K562 (cell line): ENCODE measurements at regions not wholly inside any gene's neighbourhood (a gene's known extent, or its start where the extent isn't known, plus 50 kb on each side); places are given as distances from the start of the nearest gene placed in this dataset.

Experiments
- CBFB ChIP-seq: sonication (generic); formaldehyde crosslinking; IDR thresholded peaks from 2 replicates; pipeline ENCODE4 v1.4.0; 2020; ENCODE audit warnings: mild to moderate bottlenecking, missing genetic modification reagents
- CREB1 ChIP-seq, 2 experiments: sonication (generic) in 1 of 2; formaldehyde crosslinking in 1 of 2; IDR thresholded peaks; 2 replicates each; pipeline versions ENCODE4 v1.6.1 to v1.8.0; 2012 to 2022; ENCODE audit warnings: inconsistent platforms in 1 of 2, mild to moderate bottlenecking in 1 of 2, missing genetic modification reagents in 1 of 2, moderate library complexity in 1 of 2
- FOXA3 ChIP-seq, 2 experiments: fragments of 450-650 bp in 1 of 2; sonication (generic) in 1 of 2; formaldehyde crosslinking; IDR thresholded peaks in 1 of 2; conservative IDR thresholded peaks in 1 of 2; 2 replicates each; pipeline versions ENCODE4 v1.4.0 to v1.8.0; 2020 to 2022; ENCODE audit warnings: mild to moderate bottlenecking in 2 of 2, missing genetic modification reagents in 1 of 2
- FOXK2 ChIP-seq, 2 experiments: fragments of 450-650 bp; IDR thresholded peaks in 1 of 2; conservative IDR thresholded peaks in 1 of 2; 2 replicates each; pipeline ENCODE4 v1.6.1; 2016; ENCODE audit warnings: low read depth in 2 of 2, mild to moderate bottlenecking in 1 of 2
- GTF2E2 ChIP-seq: fragments of 200-800 bp; sonication (Bioruptor generic); IDR thresholded peaks from 2 replicates; pipeline ENCODE4 v1.6.1; 2016; ENCODE audit warnings: missing genetic modification characterization, missing compliant biosample characterization
- SMC3 ChIP-seq: conservative IDR thresholded peaks from 2 replicates; pipeline ENCODE4 v1.6.1; 2011; ENCODE audit warnings: low read depth, low read length, improper control_type of control experiment; ENCODE audit not compliant: insufficient read depth
- TRIM28 ChIP-seq: fragments of 450-650 bp; IDR thresholded peaks from 2 replicates; pipeline ENCODE4 v1.6.1; 2017
- TF ChIP-seq, protein P1 (sequence below), 2 experiments: fragments of 450-650 bp; formaldehyde crosslinking in 1 of 2; IDR thresholded peaks; 2 replicates each; pipeline versions ENCODE4 v1.4.0 to v1.6.1; 2014 to 2020; ENCODE audit warnings: mild to moderate bottlenecking in 2 of 2, borderline replicate concordance in 1 of 2, low read depth in 1 of 2
- TF ChIP-seq, protein P2 (sequence below): IDR thresholded peaks from 2 replicates; pipeline ENCODE4 v1.6.1; 2016; ENCODE audit warnings: missing genetic modification characterization, missing compliant biosample characterization
- TF ChIP-seq, protein P3 (sequence below), 3 experiments: IDR thresholded peaks in 2 of 3; conservative IDR thresholded peaks in 1 of 3; 2 replicates each; pipeline ENCODE4 v1.5.1; 2011 to 2012; ENCODE audit warnings: low read length in 3 of 3, mild to moderate bottlenecking in 3 of 3, control low read depth in 2 of 3, improper control_type of control experiment in 1 of 3, inconsistent platforms in 1 of 3, low read depth in 1 of 3, mixed read lengths in 1 of 3, moderate library complexity in 1 of 3; ENCODE audit not compliant: insufficient read depth in 2 of 3
- TF ChIP-seq, protein P4 (sequence below): fragments of 250-450 bp; sonication (Bioruptor Pico); IDR thresholded peaks from 2 replicates; pipeline ENCODE4 v1.8.0; 2022; ENCODE audit warnings: moderate library complexity, mild to moderate bottlenecking, inconsistent platforms
- TF ChIP-seq, protein P5 (sequence below): fragments of 250-450 bp; sonication (Bioruptor Pico); IDR thresholded peaks from 2 replicates; pipeline ENCODE4 v1.4.0; 2020

DNA sequence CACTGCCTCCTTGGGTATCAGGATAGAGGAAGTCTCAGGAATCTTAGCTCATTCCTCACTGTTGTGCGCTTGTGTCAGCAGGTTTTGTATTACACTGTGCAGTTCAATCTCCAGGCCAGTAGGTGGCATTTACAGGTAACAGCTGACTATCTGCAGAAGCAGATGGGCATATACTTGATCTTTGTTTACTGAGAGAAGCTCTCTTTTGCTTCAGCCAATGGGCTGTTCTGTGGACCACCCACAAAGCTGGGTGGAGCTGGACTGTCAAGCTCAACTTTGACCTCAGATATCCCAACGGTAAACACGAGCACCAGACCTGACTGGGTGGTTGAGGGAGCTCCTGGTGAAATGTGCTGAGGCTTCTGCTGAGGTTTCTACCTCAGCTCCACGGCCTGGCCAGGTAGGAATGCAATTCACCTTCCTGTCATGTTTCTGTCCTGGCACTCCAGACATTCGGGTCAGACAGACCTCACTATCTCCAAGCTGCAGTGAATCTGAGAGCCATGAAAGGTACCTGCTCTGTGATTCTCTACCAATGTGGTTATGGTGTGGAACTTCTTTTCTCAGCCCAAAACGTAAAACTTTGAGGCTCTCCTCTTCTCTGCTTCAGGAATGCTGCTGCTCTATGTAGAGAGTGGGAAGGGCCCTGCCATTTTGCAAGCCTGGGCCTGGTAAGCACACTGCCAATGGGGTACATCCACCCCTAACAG, 167.9 kb upstream of the ACTBL2 start (continued):
- TF ChIP-seq, protein P1, sequence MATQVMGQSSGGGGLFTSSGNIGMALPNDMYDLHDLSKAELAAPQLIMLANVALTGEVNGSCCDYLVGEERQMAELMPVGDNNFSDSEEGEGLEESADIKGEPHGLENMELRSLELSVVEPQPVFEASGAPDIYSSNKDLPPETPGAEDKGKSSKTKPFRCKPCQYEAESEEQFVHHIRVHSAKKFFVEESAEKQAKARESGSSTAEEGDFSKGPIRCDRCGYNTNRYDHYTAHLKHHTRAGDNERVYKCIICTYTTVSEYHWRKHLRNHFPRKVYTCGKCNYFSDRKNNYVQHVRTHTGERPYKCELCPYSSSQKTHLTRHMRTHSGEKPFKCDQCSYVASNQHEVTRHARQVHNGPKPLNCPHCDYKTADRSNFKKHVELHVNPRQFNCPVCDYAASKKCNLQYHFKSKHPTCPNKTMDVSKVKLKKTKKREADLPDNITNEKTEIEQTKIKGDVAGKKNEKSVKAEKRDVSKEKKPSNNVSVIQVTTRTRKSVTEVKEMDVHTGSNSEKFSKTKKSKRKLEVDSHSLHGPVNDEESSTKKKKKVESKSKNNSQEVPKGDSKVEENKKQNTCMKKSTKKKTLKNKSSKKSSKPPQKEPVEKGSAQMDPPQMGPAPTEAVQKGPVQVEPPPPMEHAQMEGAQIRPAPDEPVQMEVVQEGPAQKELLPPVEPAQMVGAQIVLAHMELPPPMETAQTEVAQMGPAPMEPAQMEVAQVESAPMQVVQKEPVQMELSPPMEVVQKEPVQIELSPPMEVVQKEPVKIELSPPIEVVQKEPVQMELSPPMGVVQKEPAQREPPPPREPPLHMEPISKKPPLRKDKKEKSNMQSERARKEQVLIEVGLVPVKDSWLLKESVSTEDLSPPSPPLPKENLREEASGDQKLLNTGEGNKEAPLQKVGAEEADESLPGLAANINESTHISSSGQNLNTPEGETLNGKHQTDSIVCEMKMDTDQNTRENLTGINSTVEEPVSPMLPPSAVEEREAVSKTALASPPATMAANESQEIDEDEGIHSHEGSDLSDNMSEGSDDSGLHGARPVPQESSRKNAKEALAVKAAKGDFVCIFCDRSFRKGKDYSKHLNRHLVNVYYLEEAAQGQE (IDR thresholded peaks at IDR 0.05; ENCODE audit: borderline replicate concordance) = peak; percentile 54
- TF ChIP-seq, protein P1 (CRISPR knock-in tag; IDR thresholded peaks at IDR 0.05; ENCODE audit: low read depth) = no peak
- TF ChIP-seq CBFB (CRISPR knock-in tag) (no peak), FOXK2 (conservative IDR thresholded peaks at IDR 0.05 in 1 of 2, IDR thresholded peaks at IDR 0.05 in 1 of 2; ENCODE audit: low read depth in 2 of 2) (peak; percentile 37 to 51; a peak in 1 of 4 replicates), TRIM28 (no peak), SMC3 (peak; percentile 52), GTF2E2 (no peak), CREB1 (IDR thresholded peaks at IDR 0.05) (no peak), CREB1 (CRISPR knock-in tag; IDR thresholded peaks at IDR 0.05) (no peak), FOXA3 (CRISPR knock-in tag; conservative IDR thresholded peaks at IDR 0.05 in 1 of 2, IDR thresholded peaks at IDR 0.05 in 1 of 2) (0 out of 4 replicates have a peak, but pooled peaks of 1 of the 2 experiments have one; percentile 23)
- TF ChIP-seq, protein P2, sequence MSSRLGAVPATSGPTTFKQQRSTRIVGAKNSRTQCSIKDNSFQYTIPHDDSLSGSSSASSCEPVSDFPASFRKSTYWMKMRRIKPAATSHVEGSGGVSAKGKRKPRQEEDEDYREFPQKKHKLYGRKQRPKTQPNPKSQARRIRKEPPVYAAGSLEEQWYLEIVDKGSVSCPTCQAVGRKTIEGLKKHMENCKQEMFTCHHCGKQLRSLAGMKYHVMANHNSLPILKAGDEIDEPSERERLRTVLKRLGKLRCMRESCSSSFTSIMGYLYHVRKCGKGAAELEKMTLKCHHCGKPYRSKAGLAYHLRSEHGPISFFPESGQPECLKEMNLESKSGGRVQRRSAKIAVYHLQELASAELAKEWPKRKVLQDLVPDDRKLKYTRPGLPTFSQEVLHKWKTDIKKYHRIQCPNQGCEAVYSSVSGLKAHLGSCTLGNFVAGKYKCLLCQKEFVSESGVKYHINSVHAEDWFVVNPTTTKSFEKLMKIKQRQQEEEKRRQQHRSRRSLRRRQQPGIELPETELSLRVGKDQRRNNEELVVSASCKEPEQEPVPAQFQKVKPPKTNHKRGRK (tag) = no peak
- TF ChIP-seq, protein P3, sequence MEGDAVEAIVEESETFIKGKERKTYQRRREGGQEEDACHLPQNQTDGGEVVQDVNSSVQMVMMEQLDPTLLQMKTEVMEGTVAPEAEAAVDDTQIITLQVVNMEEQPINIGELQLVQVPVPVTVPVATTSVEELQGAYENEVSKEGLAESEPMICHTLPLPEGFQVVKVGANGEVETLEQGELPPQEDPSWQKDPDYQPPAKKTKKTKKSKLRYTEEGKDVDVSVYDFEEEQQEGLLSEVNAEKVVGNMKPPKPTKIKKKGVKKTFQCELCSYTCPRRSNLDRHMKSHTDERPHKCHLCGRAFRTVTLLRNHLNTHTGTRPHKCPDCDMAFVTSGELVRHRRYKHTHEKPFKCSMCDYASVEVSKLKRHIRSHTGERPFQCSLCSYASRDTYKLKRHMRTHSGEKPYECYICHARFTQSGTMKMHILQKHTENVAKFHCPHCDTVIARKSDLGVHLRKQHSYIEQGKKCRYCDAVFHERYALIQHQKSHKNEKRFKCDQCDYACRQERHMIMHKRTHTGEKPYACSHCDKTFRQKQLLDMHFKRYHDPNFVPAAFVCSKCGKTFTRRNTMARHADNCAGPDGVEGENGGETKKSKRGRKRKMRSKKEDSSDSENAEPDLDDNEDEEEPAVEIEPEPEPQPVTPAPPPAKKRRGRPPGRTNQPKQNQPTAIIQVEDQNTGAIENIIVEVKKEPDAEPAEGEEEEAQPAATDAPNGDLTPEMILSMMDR (IDR thresholded peaks at IDR 0.05 in 2 of 3, conservative IDR thresholded peaks at IDR 0.05 in 1 of 3; ENCODE audit: insufficient read depth in 2 of 3, low read depth in 1 of 3, low read length in 3 of 3) = peak; percentile 60 to 78 (median 72)
- TF ChIP-seq, protein P4, sequence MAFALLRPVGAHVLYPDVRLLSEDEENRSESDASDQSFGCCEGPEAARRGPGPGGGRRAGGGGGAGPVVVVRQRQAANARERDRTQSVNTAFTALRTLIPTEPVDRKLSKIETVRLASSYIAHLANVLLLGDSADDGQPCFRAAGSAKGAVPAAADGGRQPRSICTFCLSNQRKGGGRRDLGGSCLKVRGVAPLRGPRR (CRISPR knock-in tag) = no peak
- TF ChIP-seq, protein P5, sequence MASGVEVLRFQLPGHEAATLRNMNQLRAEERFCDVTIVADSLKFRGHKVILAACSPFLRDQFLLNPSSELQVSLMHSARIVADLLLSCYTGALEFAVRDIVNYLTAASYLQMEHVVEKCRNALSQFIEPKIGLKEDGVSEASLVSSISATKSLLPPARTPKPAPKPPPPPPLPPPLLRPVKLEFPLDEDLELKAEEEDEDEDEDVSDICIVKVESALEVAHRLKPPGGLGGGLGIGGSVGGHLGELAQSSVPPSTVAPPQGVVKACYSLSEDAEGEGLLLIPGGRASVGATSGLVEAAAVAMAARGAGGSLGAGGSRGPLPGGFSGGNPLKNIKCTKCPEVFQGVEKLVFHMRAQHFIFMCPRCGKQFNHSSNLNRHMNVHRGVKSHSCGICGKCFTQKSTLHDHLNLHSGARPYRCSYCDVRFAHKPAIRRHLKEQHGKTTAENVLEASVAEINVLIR (CRISPR knock-in tag) = no peak
